Hepatocyte (in vitro differentiated cells): ENCODE measurements at regions not wholly inside any gene's neighbourhood (a gene's known extent, or its start where the extent isn't known, plus 50 kb on each side); places are given as distances from the start of the nearest gene placed in this dataset.

Experiments
- EZH2 ChIP-seq: fragments of 200-600 bp; sonication (generic); IDR thresholded peaks from 2 replicates; pipeline ENCODE4 v1.6.1; 2016; ENCODE audit warnings: antibody characterized with exemption, mild to moderate bottlenecking, borderline replicate concordance
- EZH2phosphoT487 ChIP-seq: fragments of 200-600 bp; sonication (generic); IDR thresholded peaks from one replicate; pipeline ENCODE4 v1.6.1; 2018; ENCODE audit warnings: antibody characterized with exemption, mild to moderate bottlenecking, low read depth, moderate library complexity; ENCODE audit not compliant: unreplicated experiment, severe bottlenecking
- TF ChIP-seq, protein P1 (sequence below): fragments of 200-600 bp; sonication (generic); IDR thresholded peaks from 2 replicates; pipeline ENCODE4 v1.5.1; 2016; ENCODE audit warnings: antibody characterized with exemption, mild to moderate bottlenecking; ENCODE audit not compliant: poor library complexity

GRCh38 chr1:30359539-30360220, 363.7 kb downstream of the MATN1 start:
- TF ChIP-seq, protein P1, sequence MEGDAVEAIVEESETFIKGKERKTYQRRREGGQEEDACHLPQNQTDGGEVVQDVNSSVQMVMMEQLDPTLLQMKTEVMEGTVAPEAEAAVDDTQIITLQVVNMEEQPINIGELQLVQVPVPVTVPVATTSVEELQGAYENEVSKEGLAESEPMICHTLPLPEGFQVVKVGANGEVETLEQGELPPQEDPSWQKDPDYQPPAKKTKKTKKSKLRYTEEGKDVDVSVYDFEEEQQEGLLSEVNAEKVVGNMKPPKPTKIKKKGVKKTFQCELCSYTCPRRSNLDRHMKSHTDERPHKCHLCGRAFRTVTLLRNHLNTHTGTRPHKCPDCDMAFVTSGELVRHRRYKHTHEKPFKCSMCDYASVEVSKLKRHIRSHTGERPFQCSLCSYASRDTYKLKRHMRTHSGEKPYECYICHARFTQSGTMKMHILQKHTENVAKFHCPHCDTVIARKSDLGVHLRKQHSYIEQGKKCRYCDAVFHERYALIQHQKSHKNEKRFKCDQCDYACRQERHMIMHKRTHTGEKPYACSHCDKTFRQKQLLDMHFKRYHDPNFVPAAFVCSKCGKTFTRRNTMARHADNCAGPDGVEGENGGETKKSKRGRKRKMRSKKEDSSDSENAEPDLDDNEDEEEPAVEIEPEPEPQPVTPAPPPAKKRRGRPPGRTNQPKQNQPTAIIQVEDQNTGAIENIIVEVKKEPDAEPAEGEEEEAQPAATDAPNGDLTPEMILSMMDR: no peak
- TF ChIP-seq EZH2: no peak
- no peak for TF ChIP-seq EZH2phosphoT487
